Gastrocnemius medialis (tissue), 4 donors: ENCODE measurements at regions not wholly inside any gene's neighbourhood (a gene's known extent, or its start where the extent isn't known, plus 50 kb on each side); places are given as distances from the start of the nearest gene placed in this dataset.

Source experiments
- ATAC-seq, 2 donors: fragments of 150-250 bp; one replicate each; pipeline ENCODE4 v1.9.1; 2016
- DNase-seq, 2 donors: peaks; one replicate each; pipeline ENCODE4 v3.0.0-alpha.2; 2019
- H3K27ac ChIP-seq, 4 donors: fragments of 200-600 bp; sonication (generic); 1 replicate in 1 of 4; 2 replicates in 3 of 4; pipeline ENCODE4 v1.5.1; 2016 to 2018; ENCODE audit warnings: mild to moderate bottlenecking in 2 of 4, moderate library complexity in 1 of 4
- H3K27me3 ChIP-seq, 3 donors: fragments of 200-600 bp; sonication (generic) in 2 of 3; 1 replicate in 1 of 3; 2 replicates in 2 of 3; pipeline versions ENCODE4 v1.5.1 to v1.6.0; 2016 to 2019; ENCODE audit warnings: mild to moderate bottlenecking in 1 of 3, moderate library complexity in 1 of 3
- H3K36me3 ChIP-seq, 2 donors: fragments of 200-600 bp; sonication (generic) in 1 of 2; one replicate each; pipeline ENCODE4 v1.5.1; 2017 to 2018
- H3K4me1 ChIP-seq, 2 donors: fragments of 200-600 bp; sonication (generic) in 1 of 2; one replicate each; pipeline ENCODE4 v1.5.1; 2016 to 2017; ENCODE audit warnings: mild to moderate bottlenecking in 2 of 2
- H3K4me3 ChIP-seq, 4 donors: fragments of 200-600 bp; sonication (generic) in 3 of 4; 1 replicate in 1 of 4; 2 replicates in 3 of 4; pipeline ENCODE4 v1.5.1; 2016 to 2019; ENCODE audit warnings: mild to moderate bottlenecking in 2 of 4
- H3K9me3 ChIP-seq, 3 donors: fragments of 200-600 bp; sonication (generic) in 2 of 3; 1 replicate in 1 of 3; 2 replicates in 2 of 3; pipeline ENCODE4 v1.5.1; 2016 to 2019
- POLR2A ChIP-seq, 2 donors: fragments of 450-650 bp; IDR thresholded peaks; one replicate each; pipeline ENCODE4 v1.6.1; 2017; ENCODE audit warnings: antibody characterized with exemption in 2 of 2, mild to moderate bottlenecking in 2 of 2, moderate library complexity in 2 of 2
- in situ Hi-C, 4 donors: fragments of 200-750 bp; cut with MboI; loops; one replicate each; pipeline versions ENCODE4 v1.15.0 to v1.8.0; 2017; ENCODE audit warnings: low sequenced_read_pairs in 4 of 4
- intact Hi-C: fragments of 100-400 bp; cut with DNase I; formaldehyde crosslinking; loops from one replicate; pipeline ENCODE4 v1.15.1; 2023; ENCODE audit warnings: low total_unique reads
- TF ChIP-seq, protein P1 (sequence below), 5 experiments: fragments of 450-650 bp in 3 of 5; fragments of 200-600 bp in 2 of 5; sonication (generic) in 2 of 5; IDR thresholded peaks in 4 of 5; conservative IDR thresholded peaks in 1 of 5; 1 replicate in 4 of 5; 2 replicates in 1 of 5; pipeline ENCODE4 v1.5.1; 2016 to 2019; ENCODE audit warnings: antibody characterized with exemption in 5 of 5, mild to moderate bottlenecking in 3 of 5, moderate library complexity in 3 of 5

DNA sequence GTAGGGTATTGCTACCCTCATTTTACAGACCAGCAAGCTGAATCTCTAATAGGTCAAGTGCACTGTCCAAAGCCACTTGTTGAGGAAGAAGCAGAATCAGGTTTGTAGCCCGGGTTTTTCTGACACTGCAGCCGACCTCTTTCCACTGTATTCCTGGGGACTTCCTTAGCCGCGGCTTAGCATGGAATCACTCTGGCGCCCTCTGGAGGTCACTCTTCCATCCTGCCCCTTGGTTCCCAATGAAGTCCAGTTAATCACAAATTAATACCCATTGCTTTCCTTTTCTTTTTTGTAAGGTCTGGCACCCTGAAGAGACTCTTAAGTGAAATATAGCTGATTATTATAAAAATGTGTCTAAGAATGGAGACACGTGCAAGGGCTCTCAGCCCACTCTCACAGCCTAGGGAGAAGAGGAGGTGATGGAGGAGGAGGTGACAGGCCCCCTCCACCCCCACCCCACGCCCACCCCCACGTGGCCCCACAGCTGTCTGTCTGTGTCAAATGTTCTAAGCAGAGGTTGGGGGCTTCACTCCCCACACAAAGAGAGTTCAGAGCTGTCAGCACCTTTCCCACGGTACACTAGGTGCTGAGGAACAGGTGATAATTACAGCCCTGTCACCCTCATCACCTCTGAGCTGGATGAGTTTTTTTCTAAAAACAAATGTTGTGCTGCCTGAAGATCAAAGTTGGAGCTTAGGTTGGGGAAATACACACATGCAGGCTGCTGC lies 57.7 kb upstream of the DRD2 start:
- Histone ChIP-seq H3K4me1 (peaks cover 5 to 7% of the 10 kb centered on the region in 2 donors), H3K9me3 (no peaks in the 10 kb centered on the region), H3K4me3 (no peak overlapping the region), H3K27ac (no peak overlapping the region), H3K36me3 (no peaks in the 10 kb centered on the region), H3K27me3 (no peaks in the 10 kb centered on the region)
- intact Hi-C loops (loop anchor here (1.0 to 10.0 kb wide), 3 partner anchors 202 to 264 kb away; no protein-coding TSS in a partner anchor), in situ Hi-C loops (loop anchor here (5.0 to 25.0 kb wide), 3 partner anchors 204 to 228 kb away; no protein-coding TSS in a partner anchor)
- no peak for TF ChIP-seq POLR2A (IDR thresholded peaks at IDR 0.05)
- TF ChIP-seq, protein P1, sequence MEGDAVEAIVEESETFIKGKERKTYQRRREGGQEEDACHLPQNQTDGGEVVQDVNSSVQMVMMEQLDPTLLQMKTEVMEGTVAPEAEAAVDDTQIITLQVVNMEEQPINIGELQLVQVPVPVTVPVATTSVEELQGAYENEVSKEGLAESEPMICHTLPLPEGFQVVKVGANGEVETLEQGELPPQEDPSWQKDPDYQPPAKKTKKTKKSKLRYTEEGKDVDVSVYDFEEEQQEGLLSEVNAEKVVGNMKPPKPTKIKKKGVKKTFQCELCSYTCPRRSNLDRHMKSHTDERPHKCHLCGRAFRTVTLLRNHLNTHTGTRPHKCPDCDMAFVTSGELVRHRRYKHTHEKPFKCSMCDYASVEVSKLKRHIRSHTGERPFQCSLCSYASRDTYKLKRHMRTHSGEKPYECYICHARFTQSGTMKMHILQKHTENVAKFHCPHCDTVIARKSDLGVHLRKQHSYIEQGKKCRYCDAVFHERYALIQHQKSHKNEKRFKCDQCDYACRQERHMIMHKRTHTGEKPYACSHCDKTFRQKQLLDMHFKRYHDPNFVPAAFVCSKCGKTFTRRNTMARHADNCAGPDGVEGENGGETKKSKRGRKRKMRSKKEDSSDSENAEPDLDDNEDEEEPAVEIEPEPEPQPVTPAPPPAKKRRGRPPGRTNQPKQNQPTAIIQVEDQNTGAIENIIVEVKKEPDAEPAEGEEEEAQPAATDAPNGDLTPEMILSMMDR (IDR thresholded peaks at IDR 0.05 in 4 of 5, conservative IDR thresholded peaks at IDR 0.05 in 1 of 5) = peak; percentile 55 to 87 (median 66)
- DNase-seq (peak; percentile 35 to 48), ATAC-seq (peak; percentile 76 to 78)

DNA sequence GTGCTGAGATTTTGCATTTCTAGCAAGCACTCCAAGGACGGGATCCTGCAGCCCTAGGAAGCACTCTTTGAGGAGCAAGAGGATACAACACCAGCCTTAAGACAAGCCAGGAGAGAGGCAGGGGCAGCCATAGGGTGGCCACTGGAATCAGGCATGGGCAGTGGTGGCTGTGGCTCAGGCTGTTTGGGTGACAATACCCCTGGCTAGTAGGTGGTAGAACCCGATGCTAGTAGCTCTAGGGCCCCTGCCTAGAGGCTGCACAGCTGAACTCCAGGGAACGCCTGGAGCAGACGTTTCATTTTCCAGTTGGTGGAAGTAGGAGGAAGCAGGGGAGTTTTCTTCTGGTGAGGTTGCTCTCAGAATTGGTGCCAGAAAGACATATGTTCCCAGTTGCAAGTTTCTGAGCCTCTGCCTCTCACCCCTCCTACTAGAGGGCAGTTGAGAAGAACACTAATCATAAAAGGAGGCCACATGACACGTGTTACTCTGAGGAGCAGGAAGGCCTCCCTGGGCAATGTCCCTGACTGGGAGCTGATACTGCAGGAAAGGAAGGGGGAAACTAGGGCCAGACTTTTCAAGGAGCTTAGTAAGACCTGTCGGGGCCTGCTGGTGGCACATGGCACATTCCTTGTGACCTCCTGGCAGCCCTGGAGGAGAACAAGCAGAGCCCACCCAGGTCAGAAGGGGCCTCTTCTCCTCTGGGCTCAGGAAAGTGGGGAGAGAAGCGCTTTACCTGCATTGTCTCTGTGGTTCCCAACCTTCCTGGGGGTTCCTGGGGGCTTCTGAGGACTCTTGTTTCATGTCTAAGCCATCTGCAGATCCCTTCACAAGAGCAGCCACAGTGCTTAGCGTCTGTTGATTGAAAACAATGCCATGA lies 56.6 kb upstream of the DRD2 start:
- ATAC-seq = no peak
- no peak for TF ChIP-seq POLR2A (IDR thresholded peaks at IDR 0.05)
- TF ChIP-seq, protein P1 (IDR thresholded peaks at IDR 0.05 in 4 of 5, conservative IDR thresholded peaks at IDR 0.05 in 1 of 5) = no peak
- no peak overlapping the region for H3K27ac ChIP-seq
- in situ Hi-C loops (loop anchor here (5.0 to 25.0 kb wide), 3 partner anchors 205 to 227 kb away; no protein-coding TSS in a partner anchor), intact Hi-C loops (loop anchor here (1.0 to 10.0 kb wide), 3 partner anchors 203 to 265 kb away; no protein-coding TSS in a partner anchor)
- H3K36me3 ChIP-seq = no peaks in the 10 kb centered on the region
- peaks cover 5 to 7% of the 10 kb centered on the region in 2 donors for H3K4me1 ChIP-seq
- no peaks in the 10 kb centered on the region for H3K9me3 ChIP-seq
- no peaks in the 10 kb centered on the region for H3K27me3 ChIP-seq
- no peak overlapping the region for H3K4me3 ChIP-seq
- no peak for DNase-seq

- no peaks in the 10 kb centered on the region for H3K27me3 ChIP-seq
These were observed 55.9 kb upstream of the DRD2 start for GRCh38 chr11:113531083-113531482.

GRCh38 chr11:113529606-113530005 lies 54.4 kb upstream of the DRD2 start:
- Histone ChIP-seq H3K4me1 (peaks cover 5 to 7% of the 10 kb centered on the region in 2 donors), H3K36me3 (no peaks in the 10 kb centered on the region), H3K4me3 (no peak overlapping the region), H3K27me3 (no peaks in the 10 kb centered on the region), H3K9me3 (no peaks in the 10 kb centered on the region), H3K27ac (no peak overlapping the region)
- DNase-seq = no peak
- intact Hi-C loops = loop anchor here (5.0 to 10.0 kb wide), 2 partner anchors 205 to 268 kb away; no protein-coding TSS in a partner anchor
- ATAC-seq = no peak
- in situ Hi-C loops = loop anchor here (5.0 to 25.0 kb wide), 3 partner anchors 208 to 225 kb away; no protein-coding TSS in a partner anchor
- TF ChIP-seq POLR2A (IDR thresholded peaks at IDR 0.05) = no peak
- TF ChIP-seq, protein P1 (IDR thresholded peaks at IDR 0.05 in 4 of 5, conservative IDR thresholded peaks at IDR 0.05 in 1 of 5) = no peak

More at GRCh38 chr11:113531083-113531482, 55.9 kb upstream of the DRD2 start:
- peaks cover 5 to 7% of the 10 kb centered on the region in 2 donors for H3K4me1 ChIP-seq
- no peak for TF ChIP-seq POLR2A (IDR thresholded peaks at IDR 0.05)
- TF ChIP-seq, protein P1 (IDR thresholded peaks at IDR 0.05 in 4 of 5, conservative IDR thresholded peaks at IDR 0.05 in 1 of 5) = no peak
- no peaks in the 10 kb centered on the region for H3K36me3 ChIP-seq
- no peak for ATAC-seq
- H3K27ac ChIP-seq = no peak overlapping the region
- no peaks in the 10 kb centered on the region for H3K9me3 ChIP-seq
- in situ Hi-C loops = loop anchor here (5.0 to 25.0 kb wide), 3 partner anchors 206 to 226 kb away; no protein-coding TSS in a partner anchor
- no peak overlapping the region for H3K4me3 ChIP-seq
- intact Hi-C loops = loop anchor here (5.0 to 10.0 kb wide), 2 partner anchors 204 to 266 kb away; no protein-coding TSS in a partner anchor
- DNase-seq = no peak
